Heart right ventricle (tissue), 16 donors: ENCODE measurements at regions not wholly inside any gene's neighbourhood (a gene's known extent, or its start where the extent isn't known, plus 50 kb on each side); places are given as distances from the start of the nearest gene placed in this dataset.
"Not testable (repeated sequence)": the region's sequence is repeated elsewhere in the genome, so short reads cannot be mapped to it uniquely, and the experiment has no call there.

ENCODE experiments used
- ATAC-seq, 8 donors: fragments of 200-7000 bp; cut with Tn5 transposase; one replicate each; pipeline ENCODE4 v1.9.1; 2020; ENCODE audit warnings: mild to moderate bottlenecking in 8 of 8, moderate library complexity in 8 of 8, moderate number of reproducible peaks in 1 of 8
- DNase-seq, 2 donors: peaks; one replicate each; pipeline ENCODE4 v3.0.0-alpha.2; 2020
- H3K27ac ChIP-seq, 10 donors: fragments of 200-600 bp; sonication (generic) in 2 of 10; one replicate each; pipeline versions ENCODE4 v1.5.0 to v1.8.0; 2020 to 2022; ENCODE audit warnings: mild to moderate bottlenecking in 3 of 10
- H3K27me3 ChIP-seq, 7 donors: fragments of 200-600 bp; one replicate each; pipeline ENCODE4 v1.8.0; 2021 to 2022; ENCODE audit warnings: mild to moderate bottlenecking in 2 of 7
- H3K36me3 ChIP-seq, 9 donors: fragments of 200-600 bp; sonication (generic) in 1 of 9; one replicate each; pipeline versions ENCODE4 v1.5.0 to v1.8.0; 2020 to 2022; ENCODE audit warnings: mild to moderate bottlenecking in 2 of 9
- H3K4me1 ChIP-seq, 9 donors: fragments of 200-600 bp; sonication (generic) in 1 of 9; one replicate each; pipeline versions ENCODE4 v1.5.0 to v1.8.0; 2020 to 2022; ENCODE audit warnings: mild to moderate bottlenecking in 4 of 9
- H3K4me3 ChIP-seq, 10 donors: fragments of 200-600 bp; sonication (generic) in 2 of 10; one replicate each; pipeline versions ENCODE4 v1.5.0 to v1.8.0; 2020 to 2022; ENCODE audit warnings: mild to moderate bottlenecking in 7 of 10, moderate library complexity in 2 of 10
- H3K9me3 ChIP-seq, 11 donors: fragments of 200-600 bp in 10 of 11; sonication (generic) in 2 of 11; one replicate each; pipeline versions ENCODE4 v1.5.0 to v1.8.0; 2013 to 2022; ENCODE audit warnings: mild to moderate bottlenecking in 2 of 11, control low read depth in 1 of 11, moderate library complexity in 1 of 11
- CTCF ChIP-seq, 9 donors: fragments of 200-600 bp; sonication (generic) in 2 of 9; IDR thresholded peaks; one replicate each; pipeline versions ENCODE4 v1.5.0 to v1.8.0; 2021 to 2022; ENCODE audit warnings: antibody characterized with exemption in 9 of 9, mild to moderate bottlenecking in 5 of 9, moderate library complexity in 1 of 9
- WGBS, 2 donors: extraction: QIAGEN DNeasy Blood & Tissue Kit; methylation state at CpG; one replicate each; pipeline ENCODE4 v1.1.7; 2013; ENCODE audit warnings: inconsistent platforms in 1 of 2; 5-methylcytosine and 5-hydroxymethylcytosine counted together
- intact Hi-C, 10 donors: fragments of 100-400 bp; cut with DNase I; formaldehyde crosslinking; loops; one replicate each; pipeline versions ENCODE4 v1.11.1 to v1.14.2; 2022
- donor health status: Arrhythmogenic right ventricular cardiomyopathy.
- donor health status: ischemic (EF 13 %, LVEDD 7.1; RV severe dilation, severe dysfunction).
- donor health status: healthy with polysubstance abuse.
- donor health status: DM: no; HTN: yes; CAD: no.
- donor health status: DM: no; HTN: no; CAD: no.
- donor health status: ischemic (EF 25% LVEDD 6.9; RV normal size, moderate dysfunction).
- donor health status: ischemic (EF 25% LVEDD 5.7; RV mildly dilated, moderate dysfunction).
- donor health status: healthy.
- donor health status: DM: yes; HTN: yes; CAD: no.
- donor health status: Ischemic cardiomyopathy.
- donor health status: ischemic (EF 35%, LVEDD 5.7; RV mildly dilated, moderate dysfunction).
- donor health status: nonischemic (EF 11% LVEDD 7.7; RV severe dilation, severe dysfunction).
- donor health status: DM: yes; HTN: yes; CAD: no.
- donor health status: PGD.
- donor health status: ischemic (EF 29% LVEDD 5.4; RV normal size, mild dysfunction).
- donor health status: nonischemic (EF 23%, LVEDD 6.1; RV moderate dilation, normal function).

GRCh38 chr10:6985644-6986043, 405.6 kb upstream of the PRKCQ start:
- Histone ChIP-seq H3K9me3 (no peaks in the 10 kb centered on the region), H3K27ac (no peak overlapping the region), H3K27me3 (peaks cover 0 to 18% (median 0%) of the 10 kb centered on the region in 7 donors), H3K4me3 (no peak overlapping the region), H3K4me1 (peaks cover 0 to 2% (median 0%) of the 10 kb centered on the region in 9 donors), H3K36me3 (no peaks in the 10 kb centered on the region)
- DNase-seq (no peak), ATAC-seq (no peak)
- TF ChIP-seq CTCF (IDR thresholded peaks at IDR 0.05) = no peak
- intact Hi-C loops = no loop called here
- WGBS, 2 donors = 67 to 77% methylated on average over 9 of the region's 9 CpGs

DNA sequence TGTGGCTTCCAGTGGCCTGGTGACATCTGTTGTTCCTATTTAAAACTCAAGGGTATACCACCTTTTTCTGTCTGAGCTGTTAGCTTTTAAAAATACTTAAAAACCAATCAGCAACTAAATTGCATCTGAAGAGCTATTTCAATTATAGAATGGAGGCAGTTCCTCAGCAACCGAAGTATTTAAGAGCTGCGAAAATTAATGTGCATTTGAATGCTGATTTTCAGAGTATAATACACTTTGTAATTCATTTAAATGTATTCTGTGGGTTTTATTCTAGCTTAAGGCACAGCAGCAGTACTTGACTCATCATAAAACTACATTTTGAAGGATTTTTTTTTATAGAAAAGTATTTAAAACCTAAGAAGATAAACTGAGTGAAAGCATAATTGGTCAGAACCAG, 404.9 kb upstream of the PRKCQ start:
- H3K9me3 ChIP-seq = no peaks in the 10 kb centered on the region
- peaks cover 0 to 18% (median 0%) of the 10 kb centered on the region in 7 donors for H3K27me3 ChIP-seq
- intact Hi-C loops = no loop called here
- H3K27ac ChIP-seq = no peak overlapping the region
- ATAC-seq (no peak), DNase-seq (no peak)
- no peak overlapping the region for H3K4me3 ChIP-seq
- no peak for TF ChIP-seq CTCF (IDR thresholded peaks at IDR 0.05)
- peaks cover 0 to 5% (median 0%) of the 10 kb centered on the region in 9 donors for H3K4me1 ChIP-seq
- no peaks in the 10 kb centered on the region for H3K36me3 ChIP-seq
- WGBS, 2 donors = 89 to 91% methylated on average over 2 of the region's 2 CpGs

DNA sequence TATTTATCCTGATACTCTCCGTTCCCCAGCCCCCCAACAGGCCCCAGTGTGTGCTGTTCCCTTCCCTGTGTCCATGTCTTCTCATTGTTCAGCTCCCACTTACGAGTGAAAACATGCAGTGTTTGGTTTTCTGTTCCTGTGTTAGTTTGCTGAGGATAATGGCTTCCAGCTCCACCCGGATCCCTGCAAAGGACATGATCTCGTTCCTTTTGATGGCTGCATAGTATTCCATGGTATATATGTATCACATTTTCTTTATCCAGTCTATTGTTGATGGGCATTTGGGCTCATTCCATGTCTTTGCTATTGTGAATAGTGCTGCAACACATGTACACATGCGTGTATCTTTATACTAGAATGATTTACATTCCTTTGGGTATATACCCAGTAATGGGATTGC, 403.9 kb upstream of the PRKCQ start:
- peaks cover 0 to 20% (median 0%) of the 10 kb centered on the region in 7 donors for H3K27me3 ChIP-seq
- DNase-seq, H3K9me3 ChIP-seq, H3K36me3 ChIP-seq, intact Hi-C loops, H3K4me1 ChIP-seq, ATAC-seq, H3K27ac ChIP-seq, H3K4me3 ChIP-seq: not testable (repeated sequence)
- 74 to 91% methylated on average over 5 of the region's 5 CpGs for WGBS, 2 donors

DNA sequence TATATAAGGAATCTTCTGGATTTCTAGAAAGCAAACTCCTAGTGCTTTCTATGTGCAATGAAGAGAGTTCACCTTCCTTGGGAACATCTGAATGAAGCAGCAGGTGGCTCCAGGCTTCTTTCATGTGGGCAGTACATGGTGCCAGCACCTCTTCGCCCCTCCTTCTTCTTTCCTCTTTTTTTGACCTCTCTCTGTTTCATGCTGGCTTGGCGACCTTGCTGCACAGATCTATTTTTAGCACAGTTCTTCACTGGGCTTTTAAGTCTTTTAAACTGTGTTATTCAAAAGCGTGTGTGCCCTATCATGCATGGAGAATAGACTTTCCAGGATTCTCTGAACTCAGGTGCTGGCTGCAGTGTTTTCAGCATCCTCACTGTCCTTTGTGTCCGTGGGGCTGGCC, 400.3 kb upstream of the PRKCQ start:
- 38 to 43% methylated on average over 4 of the region's 4 CpGs for whole genome bisulfite sequencing, 2 donors
- Histone ChIP-seq H3K4me1 (peaks cover 0 to 5% (median 0%) of the 10 kb centered on the region in 9 donors), H3K9me3 (peaks cover 0 to 8% (median 0%) of the 10 kb centered on the region in 11 donors), H3K27ac (no peak overlapping the region), H3K36me3 (no peaks in the 10 kb centered on the region), H3K27me3 (peaks cover 0 to 21% (median 0%) of the 10 kb centered on the region in 7 donors), H3K4me3 (no peak overlapping the region)
- ATAC-seq = no peak
- TF ChIP-seq CTCF (IDR thresholded peaks at IDR 0.05) = no peak
- no peak for DNase-seq
- intact Hi-C loops = no loop called here

DNA sequence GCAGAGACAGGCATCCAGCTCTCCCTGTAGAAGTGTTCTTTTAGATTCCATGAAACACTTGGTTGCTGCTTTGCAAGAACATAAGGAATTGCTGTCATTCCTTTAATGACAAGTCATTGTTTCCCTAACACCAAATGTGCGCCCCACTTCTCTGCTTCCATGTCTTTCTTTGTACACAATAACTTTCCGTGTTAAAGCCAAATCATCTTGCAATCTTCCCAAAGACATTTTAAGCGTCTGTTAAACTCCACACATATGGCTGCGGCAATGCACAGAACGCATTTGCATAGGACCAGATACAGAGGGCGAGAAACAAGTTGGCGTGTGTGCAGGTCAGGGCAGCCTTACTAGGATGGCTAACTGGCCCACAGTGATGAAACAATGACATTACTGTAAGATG, 399.3 kb upstream of the PRKCQ start:
- WGBS, 2 donors = 84 to 85% methylated on average over 7 of the region's 7 CpGs

More for the DNA sequence above, 399.3 kb upstream of the PRKCQ start:
- Histone ChIP-seq H3K4me1 (peaks cover 0 to 5% (median 0%) of the 10 kb centered on the region in 9 donors), H3K36me3 (no peaks in the 10 kb centered on the region), H3K9me3 (peaks cover 0 to 8% (median 0%) of the 10 kb centered on the region in 11 donors), H3K27ac (no peak overlapping the region), H3K27me3 (peaks cover 0 to 16% (median 0%) of the 10 kb centered on the region in 7 donors), H3K4me3 (no peak overlapping the region)
- DNase-seq = no peak
- intact Hi-C loops = no loop called here
- ATAC-seq = no peak
- TF ChIP-seq CTCF (IDR thresholded peaks at IDR 0.05) = no peak
